Urothelium cell line (cell line): ENCODE measurements at regions not wholly inside any gene's neighbourhood (a gene's known extent, or its start where the extent isn't known, plus 50 kb on each side); places are given as distances from the start of the nearest gene placed in this dataset.
A peak's percentile ranks its signal among the peaks of the same experiment; 100 is the strongest.
"Not testable (repeated sequence)": the region's sequence is repeated elsewhere in the genome, so short reads cannot be mapped to it uniquely, and the experiment has no call there.

Experiments used
- DNase-seq: peaks from one replicate; pipeline ENCODE4 v3.0.0; 2011; ENCODE audit warnings: low spot score, mixed read lengths
- FAIRE-seq: peaks from 2 replicates; lab custom pipeline; 2011; peaks lifted over from hg19 to GRCh38; lab: Jason Lieb, UNC

GRCh38 chr10:84842593-84842992 lies 514.2 kb downstream of the CCSER2 start:
- DNase-seq: no peak
- no peak for FAIRE-seq

- DNase-seq (no peak), FAIRE-seq (no peak)
These were observed 516.1 kb downstream of the CCSER2 start for GRCh38 chr10:84844461-84844860.

GRCh38 chr10:84845628-84846261 lies 517.4 kb downstream of the CCSER2 start:
- DNase-seq (peak; percentile 36), FAIRE-seq (no peak)

GRCh38 chr10:84846658-84847316 lies 518.4 kb downstream of the CCSER2 start:
- DNase-seq (no peak), FAIRE-seq (no peak)

- no peak for FAIRE-seq
These were observed 520.6 kb downstream of the CCSER2 start for GRCh38 chr10:84848967-84849366.

GRCh38 chr10:84850826-84851225 lies 522.4 kb downstream of the CCSER2 start:
- no peak for DNase-seq
- no peak for FAIRE-seq

More at GRCh38 chr10:84848967-84849366, 520.6 kb downstream of the CCSER2 start:
- no peak for DNase-seq

- no peak for FAIRE-seq
- no peak for DNase-seq
These were observed 526.0 kb downstream of the CCSER2 start for GRCh38 chr10:84854439-84854838.

GRCh38 chr10:84860855-84861254 lies 532.5 kb downstream of the CCSER2 start:
- FAIRE-seq: no peak
- DNase-seq: no peak

- FAIRE-seq: no peak
These were observed 534.2 kb downstream of the CCSER2 start for GRCh38 chr10:84862551-84862950.

GRCh38 chr10:84863675-84864074 lies 535.3 kb downstream of the CCSER2 start:
- DNase-seq (no peak), FAIRE-seq (no peak)

More at GRCh38 chr10:84862551-84862950, 534.2 kb downstream of the CCSER2 start:
- no peak for DNase-seq

- no peak for FAIRE-seq
- no peak for DNase-seq
These were observed 548.0 kb downstream of the CCSER2 start for GRCh38 chr10:84876116-84876999.

- DNase-seq (no peak), FAIRE-seq (no peak)
These were observed 551.6 kb downstream of the CCSER2 start for GRCh38 chr10:84879991-84880390.

- not testable (repeated sequence) for FAIRE-seq, DNase-seq
These were observed 553.3 kb downstream of the CCSER2 start for GRCh38 chr10:84881696-84882095.

- no peak for DNase-seq
- no peak for FAIRE-seq
These were observed 562.3 kb downstream of the CCSER2 start for GRCh38 chr10:84890706-84891105.

GRCh38 chr10:84891631-84892030 lies 563.2 kb downstream of the CCSER2 start:
- no peak for FAIRE-seq
- DNase-seq: no peak

GRCh38 chr10:84895541-84895940 lies 567.2 kb downstream of the CCSER2 start:
- no peak for DNase-seq
- no peak for FAIRE-seq

- DNase-seq: no peak
- FAIRE-seq: no peak
These were observed 568.5 kb downstream of the CCSER2 start for GRCh38 chr10:84896909-84897308.

GRCh38 chr10:84899268-84899667 lies 570.9 kb downstream of the CCSER2 start:
- DNase-seq (no peak), FAIRE-seq (no peak)

GRCh38 chr10:84900141-84900540 lies 571.8 kb downstream of the CCSER2 start:
- FAIRE-seq (no peak), DNase-seq (no peak)

- DNase-seq (no peak), FAIRE-seq (no peak)
These were observed 573.5 kb downstream of the CCSER2 start for GRCh38 chr10:84901885-84902284.

- DNase-seq: no peak
- no peak for FAIRE-seq
These were observed 574.2 kb downstream of the CCSER2 start for GRCh38 chr10:84902553-84902952.

- FAIRE-seq: no peak
These were observed 574.9 kb downstream of the CCSER2 start for GRCh38 chr10:84903320-84903719.

More at GRCh38 chr10:84903320-84903719, 574.9 kb downstream of the CCSER2 start:
- DNase-seq: no peak
